ENCODE measurements at regions not wholly inside any gene's neighbourhood (a gene's known extent, or its start where the extent isn't known, plus 50 kb on each side); places are given as distances from the start of the nearest gene placed in this dataset.

- Histone ChIP-seq H3K4me1 (ENCODE audit: insufficient read depth) (no peaks in the 10 kb centered on the region), H3K27me3 (no peaks in the 10 kb centered on the region), H3K36me3 (replicated peaks; ENCODE audit: insufficient read depth, low read depth) (no peaks in the 10 kb centered on the region), H3K9me2 (replicated peaks; ENCODE audit: insufficient read depth) (no peaks in the 10 kb centered on the region), H3K27ac (no peak overlapping the region), H2AFZ (no peak overlapping the region), H3K4me3 (no peak overlapping the region), H3K4me2 (no peak overlapping the region), H3K9me3 (ENCODE audit: low read depth) (no peaks in the 10 kb centered on the region), H4K20me1 (ENCODE audit: insufficient read depth, poor library complexity, severe bottlenecking) (no peaks in the 10 kb centered on the region), H3K79me2 (no peaks in the 10 kb centered on the region)
- no peak for TF ChIP-seq EZH2phosphoT487 (IDR thresholded peaks at IDR 0.05; ENCODE audit: low read depth, severe bottlenecking, unreplicated experiment)
- TF ChIP-seq EZH2 (IDR thresholded peaks at IDR 0.05; ENCODE audit: borderline replicate concordance) = no peak
- TF ChIP-seq CTCF (IDR thresholded peaks at IDR 0.05; ENCODE audit: poor library complexity) = no peak
- no peak for DNase-seq (ENCODE audit: low spot score)
- WGBS (ENCODE audit: low lambda C conversion rate, missing lambda C conversion rate) = 78% methylated on average over 4 of the region's 4 CpGs
Measured at GRCh38 chr21:31609081-31609480, 50.4 kb upstream of the SOD1 start.

- H3K9me3 ChIP-seq (ENCODE audit: low read depth) = no peaks in the 10 kb centered on the region
- H3K27me3 ChIP-seq = no peaks in the 10 kb centered on the region
- no peak overlapping the region for H2AFZ ChIP-seq
- TF ChIP-seq CTCF (IDR thresholded peaks at IDR 0.05; ENCODE audit: poor library complexity) (no peak), EZH2phosphoT487 (IDR thresholded peaks at IDR 0.05; ENCODE audit: low read depth, severe bottlenecking, unreplicated experiment) (no peak), EZH2 (IDR thresholded peaks at IDR 0.05; ENCODE audit: borderline replicate concordance) (no peak)
- 95% methylated on average over 4 of the region's 4 CpGs for WGBS (ENCODE audit: low lambda C conversion rate, missing lambda C conversion rate)
- no peak overlapping the region for H3K27ac ChIP-seq
- H3K79me2 ChIP-seq = no peaks in the 10 kb centered on the region
- H3K4me2 ChIP-seq = no peak overlapping the region
- H3K4me1 ChIP-seq (ENCODE audit: insufficient read depth) = no peaks in the 10 kb centered on the region
- H3K36me3 ChIP-seq (replicated peaks; ENCODE audit: insufficient read depth, low read depth) = no peaks in the 10 kb centered on the region
- H3K9me2 ChIP-seq (replicated peaks; ENCODE audit: insufficient read depth) = no peaks in the 10 kb centered on the region
- no peak for DNase-seq (ENCODE audit: low spot score)
- no peaks in the 10 kb centered on the region for H4K20me1 ChIP-seq (ENCODE audit: insufficient read depth, poor library complexity, severe bottlenecking)
- no peak overlapping the region for H3K4me3 ChIP-seq
Measured at GRCh38 chr21:31607791-31608190, 51.7 kb upstream of the SOD1 start.

GRCh38 chr21:31606081-31606874 lies 53.2 kb upstream of the SOD1 start:
- Histone ChIP-seq H3K79me2 (no peaks in the 10 kb centered on the region), H3K27ac (no peak overlapping the region), H4K20me1 (ENCODE audit: insufficient read depth, poor library complexity, severe bottlenecking) (no peaks in the 10 kb centered on the region), H2AFZ (no peak overlapping the region), H3K27me3 (no peaks in the 10 kb centered on the region), H3K4me1 (ENCODE audit: insufficient read depth) (no peaks in the 10 kb centered on the region), H3K4me2 (no peak overlapping the region), H3K36me3 (replicated peaks; ENCODE audit: insufficient read depth, low read depth) (no peaks in the 10 kb centered on the region), H3K9me2 (replicated peaks; ENCODE audit: insufficient read depth) (no peaks in the 10 kb centered on the region), H3K9me3 (ENCODE audit: low read depth) (no peaks in the 10 kb centered on the region), H3K4me3 (no peak overlapping the region)
- TF ChIP-seq EZH2 (IDR thresholded peaks at IDR 0.05; ENCODE audit: borderline replicate concordance) (no peak), CTCF (IDR thresholded peaks at IDR 0.05; ENCODE audit: poor library complexity) (no peak), EZH2phosphoT487 (IDR thresholded peaks at IDR 0.05; ENCODE audit: low read depth, severe bottlenecking, unreplicated experiment) (no peak)
- 90% methylated on average over 11 of the region's 11 CpGs for WGBS (ENCODE audit: low lambda C conversion rate, missing lambda C conversion rate)
- DNase-seq (ENCODE audit: low spot score) = no peak

All from hepatocyte (in vitro differentiated cells).